Spinal cord (tissue), 9 donors: ENCODE measurements at regions not wholly inside any gene's neighbourhood (a gene's known extent, or its start where the extent isn't known, plus 50 kb on each side); places are given as distances from the start of the nearest gene placed in this dataset.
A peak's percentile ranks its signal among the peaks of the same experiment; 100 is the strongest.

ENCODE experiments used
- DNase-seq, 6 donors: peaks; one replicate each; pipeline versions ENCODE4 v3.0.0 to v3.0.0-alpha.2; 2013 to 2015; ENCODE audit warnings: low spot score in 6 of 6, low read depth in 4 of 6
- H3K27ac ChIP-seq: one replicate; pipeline ENCODE4 v1.5.1; 2013; ENCODE audit warnings: low read depth, low read length, control low read depth
- H3K27me3 ChIP-seq: one replicate; pipeline ENCODE4 v1.6.1; 2013; ENCODE audit warnings: low read length; ENCODE audit not compliant: control insufficient read depth, insufficient read depth
- H3K36me3 ChIP-seq: one replicate; pipeline ENCODE4 v1.6.1; 2013; ENCODE audit warnings: low read length; ENCODE audit not compliant: control insufficient read depth, insufficient read depth
- H3K4me1 ChIP-seq: one replicate; pipeline ENCODE4 v1.6.1; 2013; ENCODE audit warnings: low read length; ENCODE audit not compliant: control insufficient read depth, insufficient read depth
- H3K4me3 ChIP-seq: one replicate; pipeline ENCODE4 v1.5.1; 2013; ENCODE audit warnings: low read depth, low read length, control low read depth
- H3K9me3 ChIP-seq: one replicate; pipeline ENCODE4 v1.6.1; 2013; ENCODE audit warnings: low read length; ENCODE audit not compliant: control insufficient read depth, insufficient read depth
- WGBS: methylation state at CpG from one replicate; pipeline ENCODE4 v1.1.5; 2013; ENCODE audit warnings: missing lambda C conversion rate; ENCODE audit not compliant: insufficient coverage; 5-methylcytosine and 5-hydroxymethylcytosine counted together
- donor health status: healthy.

DNA sequence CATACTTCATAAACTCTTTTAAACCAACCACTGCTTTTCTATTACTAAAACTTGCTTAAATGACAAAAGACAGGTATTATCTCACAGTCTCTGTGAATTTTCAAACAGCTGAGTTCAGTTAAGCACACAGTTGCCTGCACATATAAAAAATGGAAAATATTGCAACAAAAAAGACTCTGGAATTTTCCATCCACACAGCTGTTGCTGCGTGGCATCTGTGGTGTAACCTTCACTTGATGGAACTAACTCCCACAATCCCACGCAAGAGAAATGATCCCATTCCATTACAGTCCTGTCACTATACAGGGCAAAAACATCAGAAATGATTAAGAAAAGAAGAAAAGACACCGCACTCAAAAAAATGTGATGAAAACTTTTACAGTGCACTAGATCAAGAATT is 149.8 kb upstream of the TBL1X start:
- H3K27me3 ChIP-seq = peaks cover 6% of the 10 kb centered on the region
- H3K4me3 ChIP-seq = no peak overlapping the region
- WGBS = no CpG with 5 or more reads among the region's 3 CpGs
- H3K4me1 ChIP-seq = peaks cover 6% of the 10 kb centered on the region
- no peaks in the 10 kb centered on the region for H3K9me3 ChIP-seq
- no peak for DNase-seq
- H3K36me3 ChIP-seq = no peaks in the 10 kb centered on the region
- H3K27ac ChIP-seq = no peak overlapping the region

DNA sequence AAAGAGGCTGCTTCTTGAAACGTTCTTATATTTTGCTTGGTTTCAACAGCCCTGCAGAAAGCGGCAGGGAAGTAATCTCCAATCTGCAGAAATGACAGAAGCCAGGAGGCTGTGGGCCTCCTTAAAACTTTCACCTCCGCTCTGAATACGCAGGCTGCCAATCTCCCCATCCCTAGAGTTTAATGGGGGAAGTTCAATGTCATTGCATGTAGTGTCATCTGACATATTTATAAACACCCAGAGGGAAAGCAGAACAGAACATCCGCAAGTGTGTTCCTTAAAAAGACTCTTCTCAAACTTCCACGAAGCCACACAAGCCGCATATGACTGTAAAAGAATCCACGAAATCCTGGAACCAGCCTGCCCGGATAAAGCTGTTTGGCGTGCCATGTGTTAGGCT is 148.8 kb upstream of the TBL1X start:
- Histone ChIP-seq H3K36me3 (no peaks in the 10 kb centered on the region), H3K9me3 (no peaks in the 10 kb centered on the region), H3K4me3 (no peak overlapping the region), H3K27ac (no peak overlapping the region), H3K4me1 (peaks cover 6% of the 10 kb centered on the region), H3K27me3 (peaks cover 6% of the 10 kb centered on the region)
- DNase-seq = no peak
- 80% methylated on average over 6 of the region's 10 CpGs for WGBS

DNA sequence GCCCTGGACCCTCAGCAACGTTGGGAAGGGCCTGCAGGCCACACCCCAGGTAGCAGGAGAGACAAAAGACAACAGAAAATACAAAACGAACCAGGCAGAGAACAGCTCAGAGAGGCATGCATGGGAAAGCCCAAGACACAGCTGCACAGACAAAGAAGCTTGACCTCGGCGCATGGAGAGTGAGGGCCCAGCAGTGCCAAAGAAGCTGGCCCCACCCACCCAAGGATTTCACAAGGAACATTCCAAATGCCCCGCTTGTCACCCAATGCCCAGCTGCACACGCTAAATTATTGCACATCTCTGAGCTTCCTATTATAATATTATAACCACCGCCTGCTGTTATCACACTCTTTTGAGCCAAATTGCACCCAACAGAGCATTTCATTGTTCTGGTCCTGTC is 147.7 kb upstream of the TBL1X start:
- Histone ChIP-seq H3K27ac (no peak overlapping the region), H3K4me1 (peaks cover 6% of the 10 kb centered on the region), H3K36me3 (no peaks in the 10 kb centered on the region), H3K4me3 (no peak overlapping the region), H3K9me3 (no peaks in the 10 kb centered on the region), H3K27me3 (peaks cover 2% of the 10 kb centered on the region)
- no peak for DNase-seq
- 44% methylated on average over 7 of the region's 7 CpGs for WGBS

DNA sequence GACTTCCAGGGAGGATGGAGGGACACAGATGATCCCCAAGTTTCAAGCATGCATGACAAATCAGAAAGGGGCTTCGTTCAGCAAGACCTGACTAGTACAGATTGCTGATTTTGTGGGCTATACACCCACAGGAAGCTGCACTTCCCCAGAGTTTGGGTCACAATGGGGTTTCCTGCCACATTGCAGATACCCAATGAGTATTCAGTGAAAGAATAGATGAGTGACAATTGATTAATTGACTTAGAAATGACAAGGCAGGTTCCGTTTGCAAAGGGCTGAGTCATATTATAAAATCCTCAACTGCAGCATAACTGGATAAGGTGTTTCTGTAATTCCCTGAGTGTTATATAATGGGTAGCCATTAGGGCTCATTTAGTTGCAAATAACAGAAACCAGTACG is 146.6 kb upstream of the TBL1X start:
- Histone ChIP-seq H3K27me3 (peaks cover 2% of the 10 kb centered on the region), H3K4me3 (no peak overlapping the region), H3K4me1 (peaks cover 6% of the 10 kb centered on the region), H3K9me3 (no peaks in the 10 kb centered on the region), H3K27ac (no peak overlapping the region), H3K36me3 (no peaks in the 10 kb centered on the region)
- no peak for DNase-seq
- WGBS = 100% methylated on average over 1 of the region's 3 CpGs

DNA sequence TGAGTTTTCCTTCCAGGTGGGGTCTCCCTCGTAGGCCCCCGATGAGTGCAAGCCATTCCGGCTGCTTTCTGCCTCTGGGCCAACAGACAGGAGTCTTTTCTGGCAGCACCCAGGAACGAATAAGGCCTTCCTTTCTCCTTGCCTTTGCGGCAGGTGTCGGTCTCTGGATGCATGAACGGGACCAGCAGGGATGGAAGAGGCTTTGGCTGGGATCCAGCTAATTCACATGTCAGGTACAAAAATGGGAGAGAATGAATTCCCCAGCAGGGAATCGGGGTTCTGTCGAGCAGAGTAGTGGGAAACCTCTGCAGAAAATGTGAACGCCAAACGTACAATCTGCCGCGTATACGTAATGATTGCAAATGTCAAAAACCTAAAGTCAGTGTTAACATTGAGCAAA is 146.1 kb upstream of the TBL1X start:
- H3K9me3 ChIP-seq = no peaks in the 10 kb centered on the region
- WGBS = 65% methylated on average over 10 of the region's 14 CpGs
- no peak overlapping the region for H3K27ac ChIP-seq
- DNase-seq = peak in 1 of 6 donors; percentile 51
- H3K27me3 ChIP-seq = peaks cover 2% of the 10 kb centered on the region
- no peak overlapping the region for H3K4me3 ChIP-seq
- no peaks in the 10 kb centered on the region for H3K36me3 ChIP-seq
- H3K4me1 ChIP-seq = peaks cover 6% of the 10 kb centered on the region

DNA sequence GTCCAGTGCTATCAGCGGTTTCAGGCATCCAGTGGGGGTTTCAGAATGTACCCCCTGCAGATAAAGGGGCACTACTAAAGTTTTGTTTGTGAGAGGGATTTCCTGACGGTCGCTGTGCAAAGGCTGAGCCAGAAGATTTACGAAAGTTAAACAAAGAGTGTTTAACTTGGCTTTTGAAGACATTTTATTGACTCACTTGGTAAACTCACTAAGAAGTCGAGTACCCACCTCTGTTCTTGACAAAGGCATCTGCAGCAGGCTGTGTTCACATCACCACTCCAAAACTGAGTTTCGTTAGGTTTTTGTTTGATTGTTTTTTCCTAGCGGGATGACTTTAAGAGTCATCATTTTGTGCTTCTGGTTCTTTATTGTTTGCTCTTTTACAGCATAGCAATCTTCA is 143.9 kb upstream of the TBL1X start:
- Histone ChIP-seq H3K4me1 (peaks cover 6% of the 10 kb centered on the region), H3K36me3 (no peaks in the 10 kb centered on the region), H3K27ac (no peak overlapping the region), H3K27me3 (peaks cover 2% of the 10 kb centered on the region), H3K4me3 (no peak overlapping the region), H3K9me3 (no peaks in the 10 kb centered on the region)
- WGBS = 46% methylated on average over 4 of the region's 7 CpGs
- DNase-seq = no peak

DNA sequence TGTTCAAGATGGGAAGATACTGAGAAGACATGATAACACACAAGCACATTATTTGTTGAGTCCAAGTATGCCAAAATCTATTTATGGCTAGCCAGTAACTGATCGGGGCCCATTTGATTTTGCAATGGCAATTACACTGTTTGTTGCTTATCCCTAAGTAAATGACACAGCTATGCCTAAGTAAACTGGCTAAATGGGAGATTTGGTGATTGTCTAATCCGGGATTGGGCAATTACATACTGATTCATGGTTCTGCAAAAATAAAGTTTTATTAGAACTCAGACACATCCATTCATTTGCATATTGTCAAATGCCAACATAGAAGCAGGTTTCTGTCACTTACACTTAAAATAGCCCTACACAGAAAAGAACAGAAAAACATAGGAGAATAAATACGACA is 140.2 kb upstream of the TBL1X start:
- WGBS = 100% methylated on average over 1 of the region's 3 CpGs
- Histone ChIP-seq H3K27ac (no peak overlapping the region), H3K4me3 (no peak overlapping the region), H3K36me3 (no peaks in the 10 kb centered on the region), H3K9me3 (no peaks in the 10 kb centered on the region), H3K27me3 (no peaks in the 10 kb centered on the region), H3K4me1 (no peaks in the 10 kb centered on the region)
- no peak for DNase-seq

DNA sequence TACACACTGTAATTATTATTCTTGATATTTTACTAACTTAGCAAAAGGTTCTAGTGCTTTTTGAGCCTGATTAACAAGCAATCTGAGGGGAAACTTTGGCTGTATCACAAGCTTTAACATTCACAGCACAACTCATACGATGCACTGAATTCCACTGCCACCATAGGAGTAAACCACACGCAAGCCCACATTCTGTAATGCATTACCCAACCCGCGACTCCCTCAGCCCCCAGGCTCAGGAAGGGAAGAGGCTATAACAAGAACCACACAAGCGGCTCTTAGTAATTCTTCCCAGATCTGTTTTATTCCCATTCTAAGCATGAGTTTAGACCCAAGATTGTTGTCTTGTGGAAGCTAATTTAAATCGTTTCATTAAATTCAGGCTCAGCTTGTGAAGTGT is 138.5 kb upstream of the TBL1X start:
- no peaks in the 10 kb centered on the region for H3K27me3 ChIP-seq
- no peaks in the 10 kb centered on the region for H3K4me1 ChIP-seq
- no peaks in the 10 kb centered on the region for H3K9me3 ChIP-seq
- no peak overlapping the region for H3K4me3 ChIP-seq
- 83% methylated on average over 5 of the region's 6 CpGs for WGBS
- no peak overlapping the region for H3K27ac ChIP-seq
- no peaks in the 10 kb centered on the region for H3K36me3 ChIP-seq
- peak in 1 of 6 donors; percentile 49 for DNase-seq

DNA sequence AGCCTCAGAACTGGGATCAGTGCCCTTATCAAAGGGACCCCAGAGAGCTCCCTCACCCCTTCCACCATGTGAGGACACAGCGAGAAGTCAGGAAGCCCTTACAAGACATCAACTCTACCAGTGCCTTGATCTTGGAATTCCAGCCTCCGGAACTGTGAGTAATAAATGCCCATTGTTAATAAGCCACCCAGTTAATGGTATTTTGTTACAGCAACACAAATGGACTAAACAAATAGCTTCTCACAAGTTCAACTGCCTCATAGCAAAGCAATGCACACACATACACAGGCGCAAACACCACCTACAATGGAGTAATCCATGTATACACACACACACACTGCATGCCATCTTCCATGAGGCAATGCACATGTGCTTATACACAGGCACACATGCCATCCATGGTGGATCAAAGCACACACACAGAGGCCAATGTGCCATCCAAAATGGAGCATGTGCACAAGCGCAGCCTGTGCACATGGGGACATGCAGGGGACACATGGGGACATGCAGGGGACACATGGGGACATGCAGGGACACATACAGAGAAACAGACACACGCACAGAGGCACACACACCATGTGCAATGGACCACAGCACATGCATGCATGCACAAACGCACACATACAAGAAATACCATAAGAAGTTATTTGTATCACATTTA is 137.6 kb upstream of the TBL1X start:
- H3K36me3 ChIP-seq = no peaks in the 10 kb centered on the region
- 78% methylated on average over 4 of the region's 6 CpGs for WGBS

DNA sequence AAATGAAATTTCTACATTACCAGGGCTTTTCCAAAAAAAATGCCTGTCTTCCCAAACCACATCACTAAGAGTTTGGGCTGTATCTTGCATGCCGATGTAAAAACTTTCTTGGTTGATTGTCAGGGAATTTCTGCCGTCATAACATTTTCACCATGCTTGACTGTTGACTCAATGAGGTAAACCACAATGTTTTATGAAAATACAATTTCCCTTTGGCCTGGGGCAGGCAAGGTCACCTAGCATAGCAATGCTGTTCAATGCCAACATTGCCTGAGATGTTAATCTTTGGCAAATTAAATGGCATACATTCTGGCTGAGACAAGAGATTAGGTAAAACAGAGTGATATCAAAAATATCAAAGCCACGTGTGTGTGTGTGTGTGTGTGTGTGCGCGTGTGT is 137.1 kb upstream of the TBL1X start:
- no peak overlapping the region for H3K4me3 ChIP-seq
- no peaks in the 10 kb centered on the region for H3K9me3 ChIP-seq
- no peaks in the 10 kb centered on the region for H3K27me3 ChIP-seq
- H3K27ac ChIP-seq = no peak overlapping the region
- no peaks in the 10 kb centered on the region for H3K4me1 ChIP-seq
- 40% methylated on average over 3 of the region's 5 CpGs for WGBS
- H3K36me3 ChIP-seq = no peaks in the 10 kb centered on the region
- DNase-seq = no peak

More for the DNA sequence above, 137.6 kb upstream of the TBL1X start:
- no peaks in the 10 kb centered on the region for H3K9me3 ChIP-seq
- H3K4me1 ChIP-seq = no peaks in the 10 kb centered on the region
- H3K27me3 ChIP-seq = no peaks in the 10 kb centered on the region
- H3K27ac ChIP-seq = no peak overlapping the region
- H3K4me3 ChIP-seq = no peak overlapping the region
- DNase-seq = no peak
